Liver (tissue), 8 donors: ENCODE measurements at regions not wholly inside any gene's neighbourhood (a gene's known extent, or its start where the extent isn't known, plus 50 kb on each side); places are given as distances from the start of the nearest gene placed in this dataset.

Experiments used
- DNase-seq: peaks from one replicate; pipeline ENCODE4 v3.0.0-alpha.2; 2017; ENCODE audit warnings: low spot score
- H3K27ac ChIP-seq, 2 donors: one replicate each; pipeline ENCODE4 v1.7.0; 2013; ENCODE audit warnings: inconsistent platforms in 2 of 2, low read length in 2 of 2, control low read depth in 1 of 2, low read depth in 1 of 2, mild to moderate bottlenecking in 1 of 2
- H3K27me3 ChIP-seq, 4 donors: one replicate each; pipeline versions ENCODE4 v1.6.1 to v1.7.0; 2013; ENCODE audit warnings: low read length in 3 of 4, inconsistent platforms in 1 of 4, mild to moderate bottlenecking in 1 of 4, moderate library complexity in 1 of 4; ENCODE audit not compliant: control insufficient read depth in 4 of 4, insufficient read depth in 4 of 4
- H3K36me3 ChIP-seq, 4 donors: one replicate each; pipeline versions ENCODE4 v1.6.1 to v1.7.0; 2013; ENCODE audit warnings: low read length in 3 of 4, mild to moderate bottlenecking in 3 of 4, low read depth in 1 of 4, moderate library complexity in 1 of 4; ENCODE audit not compliant: control insufficient read depth in 4 of 4, insufficient read depth in 3 of 4
- H3K4me1 ChIP-seq, 4 donors: one replicate each; pipeline versions ENCODE4 v1.6.1 to v1.7.0; 2013; ENCODE audit warnings: low read length in 3 of 4, mild to moderate bottlenecking in 3 of 4, moderate library complexity in 1 of 4; ENCODE audit not compliant: control insufficient read depth in 4 of 4, insufficient read depth in 4 of 4
- H3K4me3 ChIP-seq, 3 donors: one replicate each; pipeline versions ENCODE4 v1.6.1 to v1.7.0; 2013; ENCODE audit warnings: low read length in 3 of 3, control low read depth in 1 of 3, low read depth in 1 of 3, mild to moderate bottlenecking in 1 of 3
- H3K9ac ChIP-seq, 2 donors: one replicate each; pipeline ENCODE4 v1.7.0; 2013; ENCODE audit warnings: low read length in 2 of 2, mild to moderate bottlenecking in 2 of 2, moderate library complexity in 2 of 2, control low read depth in 1 of 2, low read depth in 1 of 2
- H3K9me3 ChIP-seq, 4 donors: one replicate each; pipeline versions ENCODE4 v1.6.1 to v1.7.0; 2013; ENCODE audit warnings: low read length in 3 of 4; ENCODE audit not compliant: control insufficient read depth in 4 of 4
- ATF3 ChIP-seq: IDR thresholded peaks from 2 replicates; pipeline ENCODE4 v1.6.1; 2016; ENCODE audit warnings: antibody characterized with exemption
- CTCF ChIP-seq: fragments of 150-350 bp; IDR thresholded peaks from 2 replicates; pipeline ENCODE4 v1.5.1; 2017; ENCODE audit warnings: improper control_type of control experiment, low read depth, low read length; ENCODE audit not compliant: missing input control
- EGR1 ChIP-seq, 2 donors: IDR thresholded peaks; 2 replicates each; pipeline ENCODE4 v1.6.1; 2016 to 2018; ENCODE audit warnings: antibody characterized with exemption in 2 of 2, low read depth in 2 of 2
- FOXA1 ChIP-seq: IDR thresholded peaks from 2 replicates; pipeline ENCODE4 v1.6.1; 2016; ENCODE audit warnings: antibody characterized with exemption
- HNF4A ChIP-seq, 2 donors: conservative IDR thresholded peaks; 2 replicates each; pipeline ENCODE4 v1.6.1; 2016; ENCODE audit warnings: antibody characterized with exemption in 2 of 2, mild to moderate bottlenecking in 2 of 2
- JUND ChIP-seq, 2 donors: IDR thresholded peaks; 2 replicates each; pipeline ENCODE4 v1.6.1; 2016; ENCODE audit warnings: antibody characterized with exemption in 2 of 2
- NR2F2 ChIP-seq: IDR thresholded peaks from 2 replicates; pipeline ENCODE4 v1.6.1; 2016; ENCODE audit warnings: antibody characterized with exemption
- RAD21 ChIP-seq, 2 donors: IDR thresholded peaks; 2 replicates each; pipeline ENCODE4 v1.6.1; 2016; ENCODE audit warnings: antibody characterized with exemption in 2 of 2, mild to moderate bottlenecking in 2 of 2
- REST ChIP-seq: IDR thresholded peaks from 2 replicates; pipeline ENCODE4 v1.6.1; 2016; ENCODE audit warnings: antibody characterized with exemption, mild to moderate bottlenecking
- RXRA ChIP-seq, 2 donors: IDR thresholded peaks; 2 replicates each; pipeline ENCODE4 v1.6.1; 2017 to 2018; ENCODE audit warnings: antibody characterized with exemption in 2 of 2, mild to moderate bottlenecking in 1 of 2
- SP1 ChIP-seq: IDR thresholded peaks from 2 replicates; pipeline ENCODE4 v1.6.1; 2018; ENCODE audit warnings: antibody characterized with exemption, mild to moderate bottlenecking
- TAF1 ChIP-seq: conservative IDR thresholded peaks from 2 replicates; pipeline ENCODE4 v1.6.1; 2016; ENCODE audit warnings: antibody characterized with exemption, mild to moderate bottlenecking
- YY1 ChIP-seq: IDR thresholded peaks from 2 replicates; pipeline ENCODE4 v1.6.1; 2016; ENCODE audit warnings: antibody characterized with exemption, mild to moderate bottlenecking
- WGBS: extraction: QIAGEN DNeasy Blood & Tissue Kit; methylation state at CpG from one replicate; pipeline ENCODE4 v1.1.7; 2013; 5-methylcytosine and 5-hydroxymethylcytosine counted together
- TF ChIP-seq, protein P1 (sequence below): IDR thresholded peaks from 2 replicates; pipeline ENCODE4 v1.6.1; 2016; ENCODE audit warnings: antibody characterized with exemption
- TF ChIP-seq, protein P2 (sequence below): IDR thresholded peaks from 2 replicates; pipeline ENCODE4 v1.6.1; 2016; ENCODE audit warnings: antibody characterized with exemption
- donor health status: healthy.
- donor health status: healthy.
- donor health status: healthy.
- donor health status: healthy.
- donor health status: healthy.

GRCh38 chr7:131942287-131943150, 386.1 kb upstream of the PODXL start (continued):
- no peak for TF ChIP-seq REST

DNA sequence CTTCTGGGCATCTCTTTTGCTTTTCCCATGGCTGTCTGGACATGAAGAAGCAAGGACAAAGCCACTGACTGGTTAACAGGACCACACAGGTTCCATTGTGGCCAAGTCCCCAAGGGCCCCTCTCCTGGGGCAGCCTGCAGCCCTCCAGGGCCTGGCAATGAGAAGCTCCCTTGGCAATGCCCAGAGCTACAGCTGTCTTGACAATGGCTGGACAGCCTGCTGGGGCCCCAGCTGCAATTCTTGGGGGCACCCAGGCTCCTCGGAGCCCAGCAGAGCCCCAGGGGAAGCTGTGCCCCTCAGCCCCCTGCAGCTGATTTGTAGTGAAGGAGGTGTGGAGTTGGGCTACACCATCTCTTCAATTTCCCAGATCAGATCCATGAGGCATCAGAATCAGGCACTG, 384.9 kb upstream of the PODXL start:
- 59% methylated on average over 1 of the region's 1 CpG for WGBS
- TF ChIP-seq RXRA (IDR thresholded peaks at IDR 0.05) (no peak), YY1 (no peak), NR2F2 (no peak), SP1 (no peak), RAD21 (IDR thresholded peaks at IDR 0.05) (no peak), HNF4A (conservative IDR thresholded peaks at IDR 0.05) (no peak)
- TF ChIP-seq, protein P1, sequence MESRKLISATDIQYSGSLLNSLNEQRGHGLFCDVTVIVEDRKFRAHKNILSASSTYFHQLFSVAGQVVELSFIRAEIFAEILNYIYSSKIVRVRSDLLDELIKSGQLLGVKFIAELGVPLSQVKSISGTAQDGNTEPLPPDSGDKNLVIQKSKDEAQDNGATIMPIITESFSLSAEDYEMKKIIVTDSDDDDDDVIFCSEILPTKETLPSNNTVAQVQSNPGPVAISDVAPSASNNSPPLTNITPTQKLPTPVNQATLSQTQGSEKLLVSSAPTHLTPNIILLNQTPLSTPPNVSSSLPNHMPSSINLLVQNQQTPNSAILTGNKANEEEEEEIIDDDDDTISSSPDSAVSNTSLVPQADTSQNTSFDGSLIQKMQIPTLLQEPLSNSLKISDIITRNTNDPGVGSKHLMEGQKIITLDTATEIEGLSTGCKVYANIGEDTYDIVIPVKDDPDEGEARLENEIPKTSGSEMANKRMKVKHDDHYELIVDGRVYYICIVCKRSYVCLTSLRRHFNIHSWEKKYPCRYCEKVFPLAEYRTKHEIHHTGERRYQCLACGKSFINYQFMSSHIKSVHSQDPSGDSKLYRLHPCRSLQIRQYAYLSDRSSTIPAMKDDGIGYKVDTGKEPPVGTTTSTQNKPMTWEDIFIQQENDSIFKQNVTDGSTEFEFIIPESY, result no peak
- TF ChIP-seq, protein P2, sequence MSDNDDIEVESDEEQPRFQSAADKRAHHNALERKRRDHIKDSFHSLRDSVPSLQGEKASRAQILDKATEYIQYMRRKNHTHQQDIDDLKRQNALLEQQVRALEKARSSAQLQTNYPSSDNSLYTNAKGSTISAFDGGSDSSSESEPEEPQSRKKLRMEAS, result no peak
- no peak overlapping the region for H3K9ac ChIP-seq
- H3K9me3 ChIP-seq, result no peaks in the 10 kb centered on the region
- H3K4me1 ChIP-seq, result peaks cover 0 to 7% (median 0%) of the 10 kb centered on the region in 4 donors
- peaks cover 0 to 10% (median 1%) of the 10 kb centered on the region in 4 donors for H3K27me3 ChIP-seq
- H3K4me3 ChIP-seq, result no peak overlapping the region
- H3K36me3 ChIP-seq, result no peaks in the 10 kb centered on the region
- H3K27ac ChIP-seq, result no peak overlapping the region
- no peak for DNase-seq

DNA sequence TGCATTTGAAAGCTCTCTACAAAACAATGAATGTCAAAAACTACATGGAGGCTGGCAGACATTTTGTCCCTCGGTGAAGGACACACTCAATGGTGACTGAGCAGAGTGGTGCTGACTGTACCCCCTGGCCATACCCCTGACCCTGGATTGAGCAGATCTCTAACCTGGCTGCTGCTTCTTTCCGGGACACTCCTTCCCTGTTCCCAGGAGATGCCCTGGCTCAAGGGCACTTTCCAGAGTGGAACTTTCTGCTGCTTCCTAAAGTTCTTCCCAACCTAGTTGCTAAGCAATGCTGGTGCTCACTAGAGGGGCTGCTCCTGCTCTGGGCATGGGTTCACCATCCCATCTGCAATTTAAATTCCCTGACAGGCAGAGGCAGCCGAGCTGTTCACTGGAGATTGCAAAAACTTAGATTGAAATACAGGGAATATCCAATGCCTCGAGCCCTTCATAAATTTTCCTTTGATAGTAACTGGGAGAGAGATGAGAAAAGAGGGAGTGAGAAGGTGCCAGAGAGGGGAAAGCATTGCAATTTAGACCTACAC, 384.3 kb upstream of the PODXL start:
- Histone ChIP-seq H3K4me3 (no peak overlapping the region), H3K36me3 (no peaks in the 10 kb centered on the region), H3K27ac (no peak overlapping the region), H3K27me3 (peaks cover 0 to 10% (median 1%) of the 10 kb centered on the region in 4 donors), H3K4me1 (peaks cover 0 to 7% (median 0%) of the 10 kb centered on the region in 4 donors), H3K9ac (no peak overlapping the region), H3K9me3 (no peaks in the 10 kb centered on the region)
- 72% methylated on average over 4 of the region's 4 CpGs for WGBS
- no peak for DNase-seq
- TF ChIP-seq HNF4A (conservative IDR thresholded peaks at IDR 0.05), result no peak
- TF ChIP-seq FOXA1, result no peak
- no peak for TF ChIP-seq CTCF
- no peak for TF ChIP-seq ATF3
- no peak for TF ChIP-seq YY1
- TF ChIP-seq RAD21 (IDR thresholded peaks at IDR 0.05), result no peak
- TF ChIP-seq EGR1 (IDR thresholded peaks at IDR 0.05; ENCODE audit: low read depth in 2 of 2), result no peak
- TF ChIP-seq JUND (IDR thresholded peaks at IDR 0.05), result no peak
- no peak for TF ChIP-seq REST
- TF ChIP-seq, protein P2, result no peak
- TF ChIP-seq TAF1, result no peak
